HUES6 (cell line): ENCODE measurements at regions not wholly inside any gene's neighbourhood (a gene's known extent, or its start where the extent isn't known, plus 50 kb on each side); places are given as distances from the start of the nearest gene placed in this dataset.

Source experiments
- H3K27ac ChIP-seq: 2 replicates; pipeline ENCODE4 v1.7.0; 2013; ENCODE audit warnings: low read depth, mild to moderate bottlenecking, low read length, inconsistent platforms
- H3K27me3 ChIP-seq: 2 replicates; pipeline ENCODE4 v1.6.1; 2013; ENCODE audit warnings: low read length; ENCODE audit not compliant: control insufficient read depth, insufficient read depth
- H3K36me3 ChIP-seq: 2 replicates; pipeline ENCODE4 v1.6.1; 2013; ENCODE audit warnings: low read length; ENCODE audit not compliant: control insufficient read depth, insufficient read depth
- H3K4me1 ChIP-seq: 2 replicates; pipeline ENCODE4 v1.6.1; 2013; ENCODE audit warnings: low read length; ENCODE audit not compliant: control insufficient read depth, insufficient read depth
- H3K4me3 ChIP-seq: 2 replicates; pipeline ENCODE4 v1.5.1; 2013; ENCODE audit warnings: low read depth, low read length
- H3K9ac ChIP-seq: one replicate; pipeline ENCODE4 v1.6.1; 2013; ENCODE audit warnings: mild to moderate bottlenecking, low read length
- H3K9me3 ChIP-seq: 2 replicates; pipeline ENCODE4 v1.6.1; 2013; ENCODE audit warnings: low read depth, low read length; ENCODE audit not compliant: control insufficient read depth, insufficient read depth

DNA sequence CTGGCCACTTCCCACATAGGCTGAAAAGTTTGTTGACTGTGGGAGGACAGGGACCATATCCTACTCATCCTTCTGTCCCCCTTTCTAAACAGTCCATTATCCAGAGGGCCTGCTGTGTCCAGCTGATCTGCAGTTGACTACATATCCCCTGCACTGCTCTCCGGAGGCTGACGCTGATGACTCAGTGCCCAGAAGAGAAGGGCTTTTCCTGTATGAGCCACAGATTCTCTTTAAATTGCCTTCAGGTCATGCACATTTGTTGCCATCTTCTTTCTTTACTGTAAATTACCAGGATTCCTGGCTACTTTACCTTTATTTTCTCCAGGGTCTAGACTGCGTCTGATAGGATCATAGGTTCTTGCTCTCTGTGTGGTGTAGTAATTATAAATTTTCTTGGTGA lies 125.2 kb downstream of the LACC1 start:
- no peaks in the 10 kb centered on the region for H3K36me3 ChIP-seq
- H3K27ac ChIP-seq, result no peak overlapping the region
- no peaks in the 10 kb centered on the region for H3K4me1 ChIP-seq
- no peaks in the 10 kb centered on the region for H3K27me3 ChIP-seq
- no peak overlapping the region for H3K9ac ChIP-seq
- peaks cover 5% of the 10 kb centered on the region; the same call in 1 of the 2 replicates for H3K9me3 ChIP-seq
- no peak overlapping the region for H3K4me3 ChIP-seq

DNA sequence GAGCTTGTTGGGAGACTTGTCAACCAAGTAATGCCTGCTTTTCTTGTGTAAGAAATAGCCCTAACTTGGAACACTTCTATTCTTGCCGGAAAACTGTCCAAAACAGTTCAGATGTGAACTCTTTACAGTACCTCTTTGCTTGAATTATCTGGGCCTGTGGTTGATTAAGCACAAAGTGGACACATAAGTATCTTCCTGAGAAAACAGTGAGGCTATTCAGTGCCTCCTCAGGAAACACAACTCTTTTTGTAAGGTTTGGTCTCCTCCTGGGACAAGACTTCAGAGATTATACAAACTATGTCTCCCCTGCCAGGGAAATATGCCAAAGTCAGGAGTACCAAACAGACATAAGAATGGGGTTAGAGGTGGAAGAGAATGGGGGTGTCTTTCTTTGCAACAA lies 127.7 kb downstream of the LACC1 start:
- H3K9me3 ChIP-seq, result no peaks in the 10 kb centered on the region
- no peak overlapping the region for H3K9ac ChIP-seq
- no peaks in the 10 kb centered on the region for H3K36me3 ChIP-seq
- no peak overlapping the region for H3K4me3 ChIP-seq
- H3K4me1 ChIP-seq, result no peaks in the 10 kb centered on the region
- H3K27ac ChIP-seq, result no peak overlapping the region
- H3K27me3 ChIP-seq, result no peaks in the 10 kb centered on the region

DNA sequence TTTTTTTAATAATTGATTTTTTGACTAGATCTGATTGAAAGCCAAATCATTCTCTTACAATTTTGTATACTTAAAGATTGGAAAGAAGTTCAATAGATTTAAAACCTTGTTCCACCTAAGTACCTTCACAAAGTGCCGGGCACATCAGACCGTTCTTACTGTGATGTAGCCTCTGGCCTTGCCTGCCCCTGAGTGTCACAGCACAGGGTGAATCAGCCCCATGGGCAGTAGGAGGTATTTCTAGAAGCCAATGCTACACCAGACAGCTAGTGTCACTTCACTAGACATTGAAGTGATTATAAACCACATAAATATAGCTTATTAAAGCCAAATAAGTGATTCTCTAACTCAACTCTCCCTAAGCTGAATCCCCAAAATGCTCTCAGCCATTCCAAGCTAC lies 131.3 kb downstream of the LACC1 start:
- no peaks in the 10 kb centered on the region for H3K36me3 ChIP-seq
- H3K4me3 ChIP-seq, result no peak overlapping the region
- no peak overlapping the region for H3K9ac ChIP-seq
- no peaks in the 10 kb centered on the region for H3K27me3 ChIP-seq
- H3K4me1 ChIP-seq, result no peaks in the 10 kb centered on the region
- no peak overlapping the region for H3K27ac ChIP-seq
- no peaks in the 10 kb centered on the region for H3K9me3 ChIP-seq

DNA sequence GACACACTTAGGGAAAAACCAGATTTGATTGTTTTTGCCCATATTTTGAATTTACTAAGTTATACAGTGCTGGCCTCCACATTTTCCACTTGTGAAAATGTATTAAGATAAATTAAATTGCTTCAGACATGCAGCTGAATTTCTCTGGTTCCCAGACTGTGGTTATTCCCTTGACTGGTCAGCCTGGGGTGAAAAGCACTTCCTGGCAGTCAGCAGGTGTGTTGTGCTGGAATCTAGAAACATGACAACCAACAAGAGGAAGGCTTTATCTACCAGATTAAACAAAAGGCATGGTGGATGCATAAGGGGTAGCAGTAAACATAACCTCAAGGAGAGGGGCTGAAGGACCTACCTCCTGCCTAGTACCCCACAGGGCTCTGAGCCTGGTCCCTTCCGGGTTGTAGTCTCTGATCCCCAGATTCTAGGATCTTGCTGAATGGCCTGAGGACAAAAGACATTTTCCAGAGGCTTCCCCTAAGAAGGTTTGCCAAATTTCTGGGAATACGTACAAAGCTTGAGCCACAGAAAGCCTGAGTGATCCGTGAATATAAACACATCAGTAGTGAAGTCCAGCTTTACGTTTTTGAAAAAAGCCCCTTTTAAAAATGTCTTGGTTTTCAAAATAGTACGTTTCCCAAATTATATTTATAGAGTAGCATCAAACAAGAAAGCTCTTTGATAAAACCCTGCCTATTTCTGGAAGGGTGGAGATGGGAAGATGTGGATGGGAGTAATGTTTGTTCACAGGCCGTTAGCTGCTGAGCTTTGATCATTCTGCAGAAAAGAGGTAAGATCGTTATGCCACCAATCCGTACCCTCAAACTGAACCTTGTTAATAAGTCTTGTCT lies 133.4 kb downstream of the LACC1 start:
- peaks cover 1% of the 10 kb centered on the region; the same call in 1 of the 2 replicates for H3K4me1 ChIP-seq
- no peaks in the 10 kb centered on the region for H3K27me3 ChIP-seq
- no peaks in the 10 kb centered on the region for H3K9me3 ChIP-seq
- H3K9ac ChIP-seq, result no peak overlapping the region
- no peak overlapping the region for H3K27ac ChIP-seq
- no peak overlapping the region for H3K4me3 ChIP-seq
- no peaks in the 10 kb centered on the region for H3K36me3 ChIP-seq

DNA sequence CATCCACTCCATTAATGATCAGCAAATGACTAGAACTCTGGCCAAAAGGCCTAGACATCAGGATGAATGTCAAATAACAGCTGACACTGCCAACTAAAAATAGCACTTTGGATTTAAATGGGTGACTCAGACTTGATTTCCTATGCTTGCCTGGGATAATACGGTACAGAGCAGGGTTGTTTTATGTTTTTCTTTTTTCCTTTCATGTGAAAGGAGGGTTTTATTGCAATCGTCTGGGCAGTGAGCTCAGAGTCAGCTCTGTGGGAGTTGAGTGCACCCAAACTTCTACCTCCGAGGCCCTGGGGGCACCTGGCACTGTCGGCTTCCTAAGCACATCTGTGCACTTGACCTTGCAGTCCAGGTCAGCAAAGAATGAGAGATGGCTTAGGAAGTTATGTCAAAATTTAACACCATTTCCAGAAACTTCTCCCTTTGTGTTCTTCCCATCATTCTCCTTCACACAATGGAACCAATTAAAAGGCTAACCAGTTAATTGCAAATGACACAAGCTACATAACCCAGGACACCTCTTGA lies 134.1 kb downstream of the LACC1 start:
- Histone ChIP-seq H3K9me3 (no peaks in the 10 kb centered on the region), H3K27ac (no peak overlapping the region), H3K4me3 (no peak overlapping the region)

DNA sequence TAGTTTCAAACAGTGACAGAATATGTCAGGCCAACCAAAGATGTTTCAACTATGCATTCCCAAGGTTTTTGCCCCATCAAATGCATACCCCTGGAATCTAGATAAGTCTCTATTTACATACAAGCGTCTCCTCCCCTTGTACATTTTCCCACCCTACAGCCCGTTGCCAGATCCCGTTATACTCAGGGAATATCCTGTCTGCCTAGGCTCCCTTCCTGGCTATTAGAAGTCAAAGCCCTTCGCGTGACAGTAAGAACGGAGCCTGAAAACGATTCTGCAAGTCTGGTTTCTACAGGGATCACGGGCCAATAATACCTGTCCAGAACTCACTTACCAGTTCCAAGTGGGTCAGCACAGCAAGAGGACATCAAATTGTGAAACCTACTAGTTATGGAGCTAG lies 134.8 kb downstream of the LACC1 start:
- Histone ChIP-seq H3K4me1 (peaks cover 6% of the 10 kb centered on the region; the same call in 1 of the 2 replicates), H3K27me3 (no peaks in the 10 kb centered on the region), H3K36me3 (no peaks in the 10 kb centered on the region)

More for the DNA sequence above, 134.1 kb downstream of the LACC1 start:
- Histone ChIP-seq H3K27me3 (no peaks in the 10 kb centered on the region), H3K9ac (no peak overlapping the region), H3K36me3 (no peaks in the 10 kb centered on the region), H3K4me1 (peaks cover 6% of the 10 kb centered on the region; the same call in 1 of the 2 replicates)

DNA sequence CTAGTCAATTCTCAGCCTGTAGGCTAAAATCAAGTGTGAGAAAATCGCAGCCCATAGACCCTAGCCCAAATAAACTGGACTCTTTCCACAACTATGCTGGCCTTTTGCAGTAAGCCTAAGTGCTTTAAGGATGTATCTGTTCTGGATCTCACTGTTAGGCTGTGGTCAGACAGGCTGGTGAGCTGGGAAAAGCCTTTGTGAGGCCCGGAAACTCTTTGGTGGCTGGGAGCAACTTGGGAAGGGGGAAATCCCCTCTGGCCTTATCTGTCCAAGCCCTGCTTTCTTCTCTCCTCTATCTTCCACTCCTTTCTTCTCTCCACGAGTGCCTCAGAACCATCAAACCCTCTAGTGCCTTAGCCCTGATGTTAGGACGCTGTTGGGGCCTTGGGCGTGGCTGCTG lies 135.4 kb downstream of the LACC1 start:
- no peaks in the 10 kb centered on the region for H3K27me3 ChIP-seq
- H3K36me3 ChIP-seq, result no peaks in the 10 kb centered on the region
- H3K4me3 ChIP-seq, result no peak overlapping the region
- no peak overlapping the region for H3K27ac ChIP-seq
- no peaks in the 10 kb centered on the region for H3K9me3 ChIP-seq
- H3K9ac ChIP-seq, result no peak overlapping the region
- H3K4me1 ChIP-seq, result peaks cover 6% of the 10 kb centered on the region; the same call in 1 of the 2 replicates

More for the DNA sequence above, 134.8 kb downstream of the LACC1 start:
- no peak overlapping the region for H3K27ac ChIP-seq
- no peak overlapping the region for H3K9ac ChIP-seq
- no peaks in the 10 kb centered on the region for H3K9me3 ChIP-seq
- H3K4me3 ChIP-seq, result no peak overlapping the region

DNA sequence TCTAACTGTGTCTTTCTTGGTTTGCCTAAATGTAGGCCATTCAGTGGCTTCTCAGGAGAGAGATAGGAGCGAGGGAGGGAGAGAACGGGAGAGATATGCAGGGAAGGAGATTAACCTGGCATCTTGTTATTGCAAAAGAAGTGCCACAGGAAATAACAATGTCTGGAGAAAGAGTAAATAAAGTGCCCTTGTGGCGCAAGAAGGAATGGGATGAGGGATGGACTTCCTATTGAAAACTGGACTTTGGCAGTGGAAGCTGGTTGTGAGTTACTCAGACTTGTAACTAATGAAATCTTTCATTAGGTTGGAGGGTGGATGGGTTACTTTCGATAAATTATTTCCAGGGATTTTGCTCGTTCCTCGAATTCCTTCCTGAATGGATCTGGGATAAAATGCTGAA lies 136.1 kb downstream of the LACC1 start:
- no peak overlapping the region for H3K27ac ChIP-seq
- H3K9ac ChIP-seq, result no peak overlapping the region
- H3K36me3 ChIP-seq, result no peaks in the 10 kb centered on the region
- H3K4me1 ChIP-seq, result peaks cover 6% of the 10 kb centered on the region; the same call in 1 of the 2 replicates
- no peaks in the 10 kb centered on the region for H3K27me3 ChIP-seq
- H3K9me3 ChIP-seq, result no peaks in the 10 kb centered on the region
- no peak overlapping the region for H3K4me3 ChIP-seq

DNA sequence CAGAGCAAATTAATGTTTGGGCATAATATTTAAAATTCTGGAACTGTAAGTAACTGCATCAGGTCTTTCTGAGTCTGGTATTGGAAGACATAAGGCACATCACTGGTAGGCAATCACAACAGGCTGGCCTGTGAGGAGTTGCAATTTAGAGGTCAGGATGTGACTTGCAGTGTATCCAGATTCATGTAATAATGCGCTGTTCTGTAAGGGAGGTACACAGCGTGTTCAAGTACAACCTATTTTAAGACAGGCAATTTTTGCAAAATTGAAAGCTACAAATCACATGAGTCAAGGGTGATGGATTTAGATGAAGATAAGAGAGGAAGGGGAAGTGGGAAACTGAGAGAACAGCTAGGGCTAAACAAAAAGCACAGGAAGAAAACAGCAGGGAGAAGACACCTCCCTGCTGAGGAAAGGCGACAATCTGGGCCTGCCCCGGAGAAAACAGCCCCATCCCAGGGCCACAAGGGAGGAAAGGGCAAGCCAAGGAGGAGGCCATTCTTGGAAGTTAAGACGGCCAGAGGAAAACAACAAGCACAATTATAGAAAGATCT lies 138.1 kb downstream of the LACC1 start:
- no peaks in the 10 kb centered on the region for H3K36me3 ChIP-seq
- peaks cover 6% of the 10 kb centered on the region; the same call in 1 of the 2 replicates for H3K4me1 ChIP-seq
- no peaks in the 10 kb centered on the region for H3K27me3 ChIP-seq
- no peaks in the 10 kb centered on the region for H3K9me3 ChIP-seq
- no peak overlapping the region for H3K27ac ChIP-seq
- no peak overlapping the region for H3K9ac ChIP-seq
- H3K4me3 ChIP-seq, result no peak overlapping the region

DNA sequence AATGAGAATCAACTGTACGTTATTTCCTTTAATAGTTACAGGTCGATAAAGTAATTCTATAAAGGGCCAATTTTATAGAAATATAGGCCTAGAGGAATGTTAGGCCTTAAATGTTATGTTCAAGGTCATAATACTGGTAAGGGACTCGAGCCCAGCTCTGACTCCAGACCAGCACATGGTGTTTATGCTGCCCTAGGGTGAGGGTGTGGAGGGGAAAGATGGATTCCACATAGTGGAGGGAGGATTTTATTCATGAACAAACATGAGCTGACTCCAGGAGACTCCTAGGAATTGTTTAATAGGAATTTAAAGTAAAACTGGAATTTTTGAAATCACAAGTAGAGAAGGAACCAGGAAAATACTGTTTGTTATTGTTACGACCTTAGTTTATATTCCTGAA lies 139.9 kb downstream of the LACC1 start:
- no peaks in the 10 kb centered on the region for H3K36me3 ChIP-seq
- H3K27ac ChIP-seq, result no peak overlapping the region
- peaks cover 6% of the 10 kb centered on the region; the same call in 1 of the 2 replicates for H3K4me1 ChIP-seq
- H3K9ac ChIP-seq, result no peak overlapping the region
- no peaks in the 10 kb centered on the region for H3K27me3 ChIP-seq
- no peaks in the 10 kb centered on the region for H3K9me3 ChIP-seq
- no peak overlapping the region for H3K4me3 ChIP-seq

DNA sequence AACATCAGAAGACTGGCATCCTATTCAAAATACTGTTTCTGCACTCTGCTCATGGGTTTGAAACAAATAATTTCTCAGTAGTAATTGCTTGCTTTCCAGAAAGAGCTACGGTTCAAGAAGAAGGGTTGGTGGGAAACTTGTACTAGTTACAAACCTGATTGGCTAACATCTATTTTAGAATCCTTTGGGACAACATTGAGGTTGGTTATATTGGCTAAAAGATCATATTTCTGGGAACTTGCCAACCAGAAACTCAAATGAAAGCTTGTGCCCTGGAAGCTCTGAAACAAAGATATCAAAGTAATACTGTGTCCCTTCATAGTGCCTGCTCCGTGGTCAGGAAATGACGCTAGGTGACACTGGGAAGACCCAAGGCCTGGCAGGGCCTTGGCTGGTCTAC lies 141.7 kb downstream of the LACC1 start:
- no peaks in the 10 kb centered on the region for H3K27me3 ChIP-seq
- peaks cover 6% of the 10 kb centered on the region; the same call in 1 of the 2 replicates for H3K4me1 ChIP-seq
- no peak overlapping the region for H3K9ac ChIP-seq
- no peak overlapping the region for H3K27ac ChIP-seq
- no peaks in the 10 kb centered on the region for H3K9me3 ChIP-seq
- no peaks in the 10 kb centered on the region for H3K36me3 ChIP-seq
- H3K4me3 ChIP-seq, result no peak overlapping the region
